Endometrial microvascular endothelial cells (primary cell): ENCODE measurements at regions not wholly inside any gene's neighbourhood (a gene's known extent, or its start where the extent isn't known, plus 50 kb on each side); places are given as distances from the start of the nearest gene placed in this dataset.
"Not testable (repeated sequence)": the region's sequence is repeated elsewhere in the genome, so short reads cannot be mapped to it uniquely, and the experiment has no call there.

Experiments
- in situ Hi-C: cut with HindIII; loops from 2 replicates; pipeline ENCODE4 v1.10.0; 2017; ENCODE audit warnings: low sequenced_read_pairs, low pct_unique_long_range_greater_than_20kb; ENCODE audit errors: inconsistent ontology term

DNA sequence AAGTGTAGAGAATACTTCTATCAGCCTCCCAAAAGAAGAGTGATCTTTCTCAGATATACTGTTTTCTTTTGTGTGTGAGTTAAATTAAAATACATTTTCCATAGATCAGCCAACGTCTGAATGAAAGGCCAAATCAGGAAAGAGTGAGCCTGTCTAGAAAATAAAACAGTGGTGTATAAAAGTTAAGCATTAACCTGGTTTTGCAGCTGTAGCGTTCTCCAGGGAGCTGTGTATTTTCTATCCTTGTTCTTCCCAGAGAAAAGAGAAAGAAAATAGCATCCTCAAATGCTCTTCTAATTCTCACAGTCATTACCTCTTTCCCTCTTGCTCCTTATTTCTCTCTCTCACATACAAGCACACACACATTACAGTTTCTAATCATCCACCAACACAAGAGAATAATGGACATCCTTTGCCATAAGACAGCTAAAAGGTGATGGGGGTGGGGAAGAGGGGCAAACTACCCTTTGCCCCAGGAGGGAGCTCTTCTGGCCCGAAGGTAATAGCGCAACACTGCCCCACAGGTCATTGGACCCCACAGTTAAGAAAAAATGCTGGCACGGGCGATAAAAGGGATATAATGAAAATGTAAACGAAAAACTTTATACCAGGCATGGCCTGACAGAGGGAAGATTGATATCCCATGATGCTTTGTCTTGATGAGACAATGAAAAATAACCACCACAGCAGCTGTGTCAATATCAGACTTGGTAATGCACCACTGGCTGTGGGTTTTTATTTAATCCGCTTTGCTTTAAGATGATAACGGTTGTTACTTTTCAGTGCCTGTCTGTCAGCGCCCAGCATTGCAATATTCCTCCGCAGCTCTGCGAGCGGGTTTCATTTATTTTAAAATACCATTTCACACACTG lies 150.3 kb downstream of the NUF2 start:
- in situ Hi-C loops: no loop called here

DNA sequence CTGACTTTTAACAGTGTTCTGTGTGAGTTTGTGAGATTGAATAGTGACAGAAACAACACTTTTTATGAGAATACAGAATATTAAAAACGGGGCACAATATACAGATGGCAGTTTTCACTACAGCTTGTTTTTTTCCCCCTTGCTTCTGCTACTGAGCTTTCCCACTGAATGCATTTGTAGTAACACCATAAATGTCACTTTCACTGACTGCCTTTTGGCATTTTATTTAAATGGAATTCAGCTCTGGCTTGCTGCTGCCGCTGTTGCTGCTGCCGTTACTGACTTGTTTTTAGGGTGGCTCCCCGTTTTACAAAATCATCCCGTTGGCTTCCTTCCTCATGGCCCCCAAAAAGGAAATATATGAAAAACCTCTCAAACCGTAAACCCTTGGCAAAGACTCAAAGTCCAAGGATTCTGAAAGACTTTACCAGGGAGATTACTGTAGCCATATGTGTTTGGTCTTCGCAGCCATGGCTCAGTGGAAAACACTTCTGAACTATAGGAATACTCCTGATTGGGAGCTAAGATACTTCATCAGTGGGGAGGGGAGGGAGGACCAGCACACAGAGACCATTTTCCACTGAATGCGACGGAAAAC lies 151.0 kb downstream of the NUF2 start:
- in situ Hi-C loops: no loop called here

DNA sequence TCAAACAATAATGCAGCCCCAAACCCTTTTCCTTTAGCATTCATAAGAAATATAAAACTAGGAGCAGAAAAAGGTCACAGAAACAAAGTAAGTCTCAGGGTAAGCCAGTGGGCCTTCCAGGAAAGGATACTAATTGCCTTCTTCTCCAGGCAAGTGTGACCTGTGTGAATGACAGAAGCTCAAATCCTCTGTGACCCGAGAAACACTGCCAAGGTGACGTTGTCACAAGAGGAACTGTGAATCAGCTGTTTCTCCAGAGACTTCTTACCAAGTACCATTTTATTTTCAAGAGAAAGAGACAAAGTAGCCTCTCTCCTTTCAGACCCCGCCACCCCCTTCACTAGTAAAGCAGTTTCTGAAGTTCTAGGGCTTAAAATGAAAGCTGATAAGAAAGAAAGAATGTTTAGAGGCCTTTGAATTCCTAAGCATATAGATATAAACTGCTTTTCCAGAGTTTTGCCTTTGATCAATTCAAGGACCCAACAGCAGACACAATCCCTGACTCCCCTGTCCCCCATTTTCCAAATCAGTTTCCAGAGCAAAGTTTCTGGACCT lies 155.6 kb downstream of the NUF2 start:
- in situ Hi-C loops: no loop called here

DNA sequence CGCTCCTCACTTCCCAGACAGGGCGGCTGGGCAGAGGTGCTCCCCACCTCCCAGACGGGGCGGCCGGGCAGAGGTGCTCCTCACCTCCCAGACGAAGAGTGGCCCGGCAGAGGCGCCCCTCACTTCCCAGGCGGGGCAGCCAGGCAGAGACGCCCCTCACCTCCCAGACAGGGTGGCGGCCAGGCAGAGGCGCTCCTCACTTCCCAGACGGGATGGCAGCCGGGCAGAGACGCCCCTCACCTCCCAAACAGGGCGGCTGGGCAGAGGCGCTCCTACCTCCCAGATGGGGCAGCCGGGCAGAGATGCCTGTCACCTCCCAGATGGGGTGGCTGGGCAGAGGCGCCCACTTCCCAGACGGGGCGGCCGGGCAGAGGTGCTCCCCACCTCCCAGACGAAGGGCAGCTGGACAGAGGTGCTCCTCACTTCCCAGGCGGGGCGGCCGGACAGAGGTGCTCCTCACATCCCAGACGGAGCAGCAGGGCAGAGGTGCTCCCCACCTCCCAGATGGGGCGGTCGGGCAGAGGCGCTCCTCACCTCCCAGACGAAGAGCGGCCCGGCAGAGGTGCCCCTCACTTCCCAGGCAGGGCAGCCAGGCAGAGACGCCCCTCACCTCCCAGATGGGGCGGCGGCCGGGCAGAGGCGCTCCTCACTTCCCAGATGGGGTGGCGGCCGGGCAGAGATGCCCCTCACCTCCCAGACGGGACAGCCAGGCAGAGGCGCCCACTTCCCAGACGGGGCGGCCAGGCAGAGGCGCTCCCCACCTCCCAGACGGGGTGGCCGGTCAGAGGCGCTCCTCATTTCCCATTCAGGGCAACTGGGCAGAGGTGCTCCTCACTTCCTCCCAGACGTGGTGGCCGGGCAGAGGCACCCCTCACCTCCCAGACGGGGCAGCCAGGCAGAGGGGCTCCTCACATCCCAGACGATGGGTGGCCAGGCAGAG lies 176.9 kb downstream of the NUF2 start:
- in situ Hi-C loops: not testable (repeated sequence)

DNA sequence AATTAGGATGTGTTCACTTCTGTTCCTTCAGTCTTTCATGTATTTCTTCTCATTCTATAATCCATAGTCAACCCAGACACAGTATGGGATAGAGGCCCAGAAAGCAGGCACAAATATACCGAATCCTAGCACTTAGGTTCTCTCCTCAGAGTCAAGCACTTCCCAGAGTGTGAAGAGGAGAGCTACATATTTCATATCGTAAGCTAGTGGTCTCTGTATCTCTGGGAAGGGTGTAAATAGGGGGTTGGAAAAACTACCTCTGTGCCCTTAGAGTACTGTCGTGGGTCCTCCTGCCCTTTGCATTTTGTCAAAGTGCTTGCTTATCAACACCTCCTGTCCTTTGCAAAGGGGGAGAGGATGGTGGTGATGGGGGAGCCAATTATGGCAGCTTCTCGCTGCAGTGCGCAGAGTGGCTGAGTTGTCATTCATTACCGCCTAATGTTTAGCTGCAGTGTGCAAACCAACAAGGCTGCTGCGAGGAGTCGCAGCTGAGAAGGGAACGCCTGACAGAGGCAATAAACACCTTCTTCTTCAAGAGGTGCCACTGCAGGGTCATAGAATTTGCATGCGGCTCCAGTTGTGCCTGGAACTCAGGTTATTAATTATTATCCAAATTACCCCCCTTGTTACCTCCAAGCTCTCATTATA lies 182.7 kb downstream of the NUF2 start:
- in situ Hi-C loops: no loop called here

DNA sequence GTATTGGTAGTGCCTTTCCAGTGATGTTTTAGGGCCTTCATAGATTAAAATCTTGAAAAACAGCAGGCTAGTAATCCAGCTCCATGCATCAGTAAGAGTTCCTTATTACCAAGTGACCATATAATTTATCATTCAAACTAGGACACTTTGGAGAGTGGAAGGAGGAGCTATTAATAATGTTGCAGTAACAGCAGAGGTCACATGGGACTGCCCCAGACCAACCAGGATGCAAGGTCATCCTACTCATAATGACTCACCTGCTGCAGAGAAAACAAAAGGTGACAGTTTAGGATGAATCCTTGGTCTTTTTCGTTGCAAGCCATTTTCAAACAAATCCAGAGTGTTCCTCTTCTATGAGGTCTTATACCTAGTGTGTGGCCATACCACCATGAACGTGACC lies 187.4 kb downstream of the NUF2 start:
- in situ Hi-C loops: no loop called here

DNA sequence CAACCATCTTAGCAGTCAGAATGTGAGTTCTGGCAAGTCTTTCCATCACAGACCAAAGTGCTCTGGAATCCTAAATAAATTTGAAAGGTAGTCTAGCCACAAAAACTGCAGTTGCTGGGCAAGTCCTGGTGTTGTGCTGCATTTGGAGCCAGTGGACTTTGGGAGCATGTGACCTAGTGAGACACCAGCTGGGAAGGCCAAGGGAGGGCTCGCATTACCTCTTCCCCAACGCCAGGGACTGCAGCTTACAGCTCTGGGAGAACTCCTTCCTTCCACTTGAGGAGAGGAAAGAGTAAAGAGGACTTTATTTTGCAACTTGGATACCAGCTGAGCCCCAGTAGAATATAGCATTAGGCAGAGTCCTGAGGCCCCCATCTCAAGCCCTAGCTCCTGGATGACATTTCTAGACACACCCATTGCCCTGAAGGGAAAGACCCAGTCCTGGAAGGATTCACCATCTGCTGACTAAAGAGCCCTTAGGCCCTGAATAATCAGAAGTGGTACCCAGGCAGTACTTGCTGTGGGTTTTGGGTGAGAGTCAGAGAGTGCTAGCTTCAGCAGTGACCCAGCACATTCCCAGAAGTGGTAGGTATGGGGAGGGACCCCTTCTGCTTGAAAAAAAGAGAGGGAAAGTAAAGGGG lies 190.7 kb downstream of the NUF2 start:
- in situ Hi-C loops: no loop called here

DNA sequence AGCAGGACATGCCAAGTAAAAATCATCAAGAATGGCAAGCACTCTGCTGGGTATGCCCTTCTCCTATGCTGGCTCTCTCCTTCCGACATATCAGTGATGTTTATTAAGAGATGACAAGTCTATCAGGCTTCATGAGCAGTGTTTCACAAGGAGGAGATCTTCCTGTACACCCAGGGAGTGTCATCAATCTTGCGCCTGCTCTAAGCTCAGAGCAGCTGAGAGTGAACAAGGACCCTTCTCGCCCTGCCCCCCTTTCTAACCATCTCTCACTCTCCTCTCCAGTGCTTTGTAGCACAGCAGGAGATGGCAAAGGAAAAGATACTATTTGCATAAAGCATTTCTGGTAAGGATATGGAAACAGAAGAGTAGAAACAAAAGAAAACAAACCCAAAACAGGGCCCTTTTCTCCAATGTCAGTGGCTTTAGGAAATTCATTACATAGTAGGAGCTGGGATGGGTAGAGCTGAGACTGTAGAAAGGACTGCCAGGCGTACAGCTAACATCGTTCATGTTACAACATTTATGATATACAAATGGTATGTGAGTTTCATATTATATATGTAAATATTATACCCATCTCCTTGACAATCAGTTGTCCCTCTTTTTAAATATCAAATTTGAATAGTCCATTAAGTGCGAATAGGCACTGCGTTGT lies 201.7 kb downstream of the NUF2 start:
- in situ Hi-C loops: no loop called here

DNA sequence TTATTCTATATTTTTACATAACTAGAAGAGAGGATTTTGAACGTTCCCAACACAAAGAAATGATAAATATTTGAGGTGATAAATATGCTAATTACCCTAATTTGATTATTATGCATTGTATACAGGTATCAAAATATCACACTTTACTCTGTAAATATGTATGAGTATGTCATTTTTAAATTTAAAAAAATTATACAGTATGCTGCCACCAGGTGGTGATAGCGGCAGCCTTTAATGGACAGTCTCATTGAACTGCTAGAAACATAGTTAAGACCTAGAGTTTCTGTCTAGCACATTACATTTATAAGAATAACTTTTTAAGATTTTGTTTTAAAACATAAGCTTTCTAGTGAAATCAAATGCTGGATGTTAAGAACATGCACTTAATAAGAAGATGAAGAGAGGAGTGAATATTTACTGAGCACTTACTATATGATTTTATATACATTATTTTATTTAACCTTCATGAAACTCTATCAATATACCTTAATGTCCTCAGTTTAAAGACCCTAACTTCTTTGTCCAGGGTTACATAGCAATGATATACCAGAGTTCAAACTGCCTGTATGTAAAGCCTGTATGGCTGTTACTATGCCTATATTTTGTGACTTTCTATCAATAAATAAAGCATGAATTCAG lies 207.1 kb downstream of the NUF2 start:
- in situ Hi-C loops: no loop called here

DNA sequence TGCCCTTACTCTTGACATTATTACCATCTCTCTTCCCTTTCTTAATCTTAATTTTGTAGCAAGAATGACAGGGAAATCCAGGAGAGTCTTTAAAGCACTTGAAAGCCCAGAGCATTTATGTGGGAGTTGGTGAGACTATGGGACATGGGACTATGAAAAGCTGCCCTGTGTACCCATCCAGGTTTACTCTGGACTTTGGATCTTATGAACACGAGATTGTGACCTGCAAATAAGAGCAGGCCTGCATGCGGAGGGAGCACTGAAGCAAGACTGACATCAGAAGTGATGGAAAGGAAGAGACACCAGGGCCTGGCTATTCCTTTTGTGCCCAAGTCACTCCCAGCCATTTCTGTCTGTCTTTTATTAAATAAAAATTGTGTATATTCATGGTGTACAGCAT lies 209.6 kb downstream of the NUF2 start:
- in situ Hi-C loops: no loop called here

DNA sequence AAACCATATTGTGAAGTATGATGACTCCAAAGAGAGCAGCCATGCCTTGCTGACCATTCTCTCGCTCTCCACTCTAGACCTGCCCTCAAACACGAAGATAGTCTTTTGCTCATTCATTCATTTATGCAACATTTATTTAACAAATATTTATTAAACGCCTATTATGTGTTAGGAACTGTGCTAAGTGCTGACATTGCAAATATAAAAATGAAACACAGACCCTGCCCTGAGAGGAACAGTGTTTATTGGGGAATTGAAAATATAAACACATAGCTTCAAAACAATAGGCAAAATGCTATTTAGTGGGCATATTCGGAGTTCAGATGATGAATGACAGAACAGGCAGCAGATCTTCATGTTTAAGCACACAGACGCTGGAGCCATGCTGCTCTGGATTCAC lies 213.6 kb downstream of the NUF2 start:
- in situ Hi-C loops: no loop called here

DNA sequence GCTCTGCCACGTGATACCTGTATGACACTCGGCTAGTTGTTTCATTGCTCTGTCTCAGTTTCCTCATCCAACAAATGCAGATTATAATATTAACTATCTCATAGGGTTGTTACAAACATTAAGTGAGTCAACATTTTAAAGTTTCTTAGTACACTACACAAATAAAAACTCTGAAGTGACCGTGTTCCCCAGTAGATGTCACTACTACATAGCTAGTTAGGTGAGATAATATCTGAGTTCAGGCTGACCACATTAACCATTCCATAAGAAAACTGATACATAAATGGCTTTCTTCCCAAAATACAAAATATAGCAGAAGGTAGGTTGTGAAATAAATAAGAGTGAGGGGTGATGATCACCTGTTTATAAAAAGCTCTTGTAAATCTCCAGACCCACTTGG lies 214.1 kb downstream of the NUF2 start:
- in situ Hi-C loops: no loop called here

DNA sequence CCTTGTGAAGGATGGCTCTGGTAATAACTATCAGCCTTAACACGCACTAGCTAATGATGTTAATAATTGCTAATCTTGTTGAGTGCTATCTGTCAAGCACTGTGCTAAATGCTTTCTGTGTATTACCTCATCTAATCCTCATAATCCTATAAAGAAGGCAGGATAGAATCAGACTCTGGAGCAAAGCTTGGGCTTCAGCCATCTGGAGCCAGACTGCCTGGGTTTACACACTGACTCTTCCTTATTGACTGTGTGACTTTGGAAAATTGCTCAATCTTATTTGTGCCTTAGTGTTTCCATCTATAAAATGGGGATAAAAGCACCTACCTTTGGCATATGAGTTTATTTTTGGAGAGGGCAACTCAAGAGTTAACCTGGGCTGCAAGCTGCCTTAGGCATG lies 216.1 kb downstream of the NUF2 start:
- in situ Hi-C loops: no loop called here

DNA sequence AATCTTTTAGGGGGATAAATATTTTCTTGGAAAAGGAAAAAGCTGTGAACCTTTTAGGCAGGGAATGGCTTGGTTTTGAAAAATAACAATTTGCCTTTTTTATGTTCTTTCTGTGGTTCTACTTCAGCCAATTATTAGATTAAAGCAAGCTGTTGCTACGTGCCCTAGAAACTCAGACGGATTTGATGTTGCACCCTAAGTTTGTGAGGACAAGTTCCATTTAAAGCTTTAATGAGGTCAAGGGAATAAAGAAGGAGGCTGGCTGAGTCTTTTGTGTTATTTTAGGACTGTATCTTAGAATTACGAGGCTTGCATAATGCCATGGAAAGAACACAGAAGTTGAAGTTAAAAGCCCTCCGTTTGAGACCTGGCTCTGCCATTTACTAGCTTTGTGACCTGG lies 216.9 kb downstream of the NUF2 start:
- in situ Hi-C loops: no loop called here

DNA sequence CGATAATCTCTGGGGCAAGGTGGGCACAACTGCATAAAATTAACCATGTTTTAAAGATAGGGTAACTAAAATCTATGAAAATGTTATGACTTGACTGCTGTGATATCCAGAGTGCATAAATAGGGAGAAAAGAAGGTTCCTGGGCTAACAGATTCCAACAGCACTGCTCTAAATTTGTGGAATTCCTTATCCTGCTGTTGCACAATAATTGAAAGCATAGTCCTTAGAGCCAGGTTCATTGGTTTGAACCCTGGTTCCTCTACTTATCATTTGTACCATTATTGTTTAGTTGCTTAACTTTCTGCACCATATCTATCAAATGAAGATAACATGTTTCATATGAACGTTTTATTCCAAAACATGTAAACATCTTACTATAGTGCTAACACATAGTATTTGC lies 219.0 kb downstream of the NUF2 start:
- in situ Hi-C loops: no loop called here

DNA sequence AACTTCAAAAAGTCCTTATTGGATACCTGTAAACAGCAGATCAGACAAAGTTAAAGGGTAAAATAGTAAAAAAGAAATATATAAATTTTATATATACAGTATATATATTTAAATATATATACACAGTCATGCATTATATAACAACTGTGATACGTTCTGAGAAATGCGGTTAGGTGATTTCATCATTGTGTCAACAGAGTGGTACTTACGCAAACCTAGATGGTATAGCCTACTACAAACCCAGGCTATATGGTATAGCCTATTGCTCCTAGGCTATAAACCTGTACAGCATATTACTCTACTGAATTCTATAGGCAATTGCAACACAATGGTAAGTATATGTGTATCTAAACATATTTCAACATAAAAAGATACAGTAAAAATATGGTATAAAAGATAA lies 222.7 kb downstream of the NUF2 start:
- in situ Hi-C loops: no loop called here

DNA sequence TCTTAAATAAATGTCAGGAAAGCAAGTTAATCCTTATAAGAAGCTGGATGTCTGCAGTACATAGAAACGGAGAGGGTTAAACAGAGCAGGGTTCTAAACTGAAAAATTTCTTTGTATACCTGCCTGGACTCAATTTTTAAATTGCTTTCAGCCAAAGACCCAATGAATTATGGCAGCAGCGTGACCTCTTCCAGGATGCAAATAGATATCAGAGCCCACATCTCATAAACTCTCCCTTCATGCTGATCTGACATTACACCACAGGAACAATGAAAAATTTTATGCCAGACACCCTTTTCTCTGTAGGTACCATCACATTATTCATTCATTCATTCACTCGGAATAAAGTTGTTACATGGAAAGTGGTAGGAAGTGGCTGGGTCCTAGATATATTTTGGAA lies 236.4 kb downstream of the NUF2 start:
- in situ Hi-C loops: no loop called here
